HG03342 (cell line): ENCODE measurements at regions not wholly inside any gene's neighbourhood (a gene's known extent, or its start where the extent isn't known, plus 50 kb on each side); places are given as distances from the start of the nearest gene placed in this dataset.

ENCODE experiments used
- ATAC-seq: cut with Tn5 transposase; IDR thresholded peaks from one replicate; pipeline ENCODE4 v1.9.1; 2021; ENCODE audit warnings: mild to moderate bottlenecking, moderate library complexity; ENCODE audit not compliant: unreplicated experiment

GRCh38 chr4:147347217-147347616 is 133.7 kb upstream of the EDNRA start:
- ATAC-seq: no peak

GRCh38 chr4:147349193-147349592 is 131.7 kb upstream of the EDNRA start:
- no peak for ATAC-seq

- no peak for ATAC-seq
Observed at GRCh38 chr4:147351083-147351787, 129.7 kb upstream of the EDNRA start.

GRCh38 chr4:147354237-147354636 is 126.7 kb upstream of the EDNRA start:
- no peak for ATAC-seq

DNA sequence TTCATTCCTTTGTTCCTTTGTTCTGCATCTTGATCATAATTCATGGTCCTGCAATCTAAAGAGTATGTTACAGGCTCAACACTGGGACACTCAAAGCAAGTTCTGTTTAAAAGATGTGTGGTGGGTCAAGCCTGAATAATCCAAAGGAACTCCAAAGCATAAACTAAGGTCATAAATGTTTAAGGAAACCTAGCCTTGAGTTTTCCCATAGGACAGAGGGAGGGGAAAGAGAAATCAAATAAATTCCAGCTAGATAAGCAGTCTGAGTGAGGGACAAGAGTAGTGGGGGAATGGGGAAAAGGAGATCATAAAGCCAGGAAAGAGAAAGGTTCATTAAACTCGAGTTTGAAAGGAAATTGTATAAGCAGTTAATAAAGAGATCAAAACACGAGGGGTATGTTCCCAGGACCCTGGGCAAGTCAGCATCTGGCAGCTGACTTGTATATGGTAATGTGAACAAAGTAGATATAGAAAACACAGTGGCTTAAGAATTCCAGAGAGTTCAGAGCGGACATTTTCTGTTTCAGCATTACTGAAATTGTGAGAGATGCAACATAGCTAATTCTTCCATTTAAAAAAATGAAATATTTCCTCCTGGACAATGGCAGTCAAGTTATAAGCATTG is 125.8 kb upstream of the EDNRA start:
- ATAC-seq: no peak

GRCh38 chr4:147355847-147356246 is 125.0 kb upstream of the EDNRA start:
- no peak for ATAC-seq

DNA sequence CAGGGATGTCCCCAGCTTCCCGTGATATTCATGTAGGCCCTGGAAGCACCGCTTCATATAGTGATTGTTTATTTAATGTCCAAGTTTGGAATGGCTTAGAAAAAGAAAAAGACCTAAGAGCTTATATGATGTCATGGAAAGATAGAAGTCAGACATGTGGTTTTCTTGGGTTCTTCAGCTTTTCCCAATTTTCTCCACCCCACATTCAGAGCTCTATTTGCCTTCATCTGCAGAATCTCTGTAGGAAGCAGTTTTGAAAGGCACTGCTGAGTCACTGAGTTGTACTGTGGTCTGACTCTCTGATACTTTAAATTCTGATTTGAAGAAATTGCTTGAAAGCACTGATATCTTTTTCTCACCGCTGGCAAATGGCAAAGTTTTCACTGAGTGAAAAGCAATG is 120.6 kb upstream of the EDNRA start:
- no peak for ATAC-seq

DNA sequence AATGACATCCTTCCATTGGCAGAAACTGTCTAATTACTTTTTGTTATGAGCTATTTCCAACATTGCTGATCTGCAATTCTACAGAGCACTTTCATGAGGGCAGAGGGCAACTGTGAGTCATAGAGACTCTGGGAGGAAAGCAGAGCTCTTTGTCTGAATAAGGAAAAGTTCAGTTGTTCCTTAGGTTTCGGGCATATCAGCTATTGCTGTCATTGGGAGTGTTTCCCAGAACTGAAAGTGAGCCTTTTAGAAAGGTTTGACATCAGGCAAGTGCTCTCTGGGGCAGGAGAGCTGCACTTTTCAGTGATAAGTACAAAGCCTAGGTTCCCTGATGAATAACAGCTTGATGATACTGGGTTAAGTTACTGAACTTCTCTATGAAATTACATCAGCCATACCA is 119.2 kb upstream of the EDNRA start:
- no peak for ATAC-seq

- ATAC-seq: no peak
Observed at GRCh38 chr4:147362938-147363337, 118.0 kb upstream of the EDNRA start.

DNA sequence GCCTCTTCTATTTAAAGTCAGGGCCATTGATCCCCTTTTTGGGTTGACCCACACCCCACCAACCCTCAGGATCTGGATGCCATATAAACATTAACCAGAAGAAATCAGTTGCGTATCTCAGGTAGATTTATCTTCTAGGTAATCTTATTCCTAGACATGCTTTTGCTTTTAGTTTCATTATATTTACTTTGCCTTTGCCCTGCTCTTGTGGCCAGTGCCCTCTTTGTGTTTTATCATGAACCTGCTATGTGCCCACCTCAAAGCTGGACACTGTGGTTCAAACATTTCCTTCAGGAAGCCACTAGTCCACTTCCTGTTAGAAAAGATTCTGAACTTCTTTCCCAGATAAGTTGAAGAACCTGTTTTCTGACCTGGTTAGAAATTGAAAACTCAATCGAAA is 117.4 kb upstream of the EDNRA start:
- ATAC-seq: no peak

DNA sequence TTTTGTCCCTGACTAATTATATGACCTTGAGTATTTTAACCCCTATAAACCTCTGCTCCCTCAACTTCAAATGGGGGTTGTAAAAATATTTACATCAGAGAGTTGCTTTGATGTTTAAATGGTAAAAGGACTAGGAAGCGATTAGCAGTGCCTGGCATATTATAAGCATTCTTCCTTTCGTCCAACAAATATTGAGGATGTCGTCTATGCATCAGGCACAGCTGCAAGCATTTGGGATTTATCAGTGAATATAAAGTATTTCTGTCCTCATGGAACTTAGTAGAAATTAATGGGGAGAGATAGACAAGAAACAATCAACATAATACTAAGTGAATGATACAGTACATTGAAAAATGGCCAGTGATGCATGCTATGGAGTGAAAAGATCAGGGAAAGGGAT is 115.5 kb upstream of the EDNRA start:
- ATAC-seq: no peak

- ATAC-seq: no peak
Observed at GRCh38 chr4:147366164-147366563, 114.7 kb upstream of the EDNRA start.

- ATAC-seq: no peak
Observed at GRCh38 chr4:147367891-147368290, 113.0 kb upstream of the EDNRA start.

- no peak for ATAC-seq
Observed at GRCh38 chr4:147368948-147369347, 111.9 kb upstream of the EDNRA start.

GRCh38 chr4:147370473-147370872 is 110.4 kb upstream of the EDNRA start:
- ATAC-seq: no peak

- no peak for ATAC-seq
Observed at GRCh38 chr4:147370881-147371280, 110.0 kb upstream of the EDNRA start.

DNA sequence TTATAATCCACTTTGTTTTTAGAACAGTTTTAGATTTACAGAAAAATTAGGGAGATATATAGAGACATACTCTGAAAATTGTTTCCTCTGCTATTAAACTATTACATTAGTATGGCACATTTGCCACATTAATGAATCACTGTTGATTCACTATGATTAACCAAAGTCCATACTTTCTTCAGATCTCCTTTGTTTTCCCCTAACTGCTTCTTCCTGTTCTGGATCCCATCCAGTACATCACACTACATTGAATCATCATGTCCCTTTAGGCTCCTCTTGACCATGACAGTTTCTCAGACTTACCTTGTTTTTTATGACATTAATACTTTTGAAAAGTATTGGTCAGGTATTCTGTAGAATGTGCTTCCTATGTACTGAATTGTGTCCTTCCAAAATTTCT is 109.2 kb upstream of the EDNRA start:
- ATAC-seq: no peak

DNA sequence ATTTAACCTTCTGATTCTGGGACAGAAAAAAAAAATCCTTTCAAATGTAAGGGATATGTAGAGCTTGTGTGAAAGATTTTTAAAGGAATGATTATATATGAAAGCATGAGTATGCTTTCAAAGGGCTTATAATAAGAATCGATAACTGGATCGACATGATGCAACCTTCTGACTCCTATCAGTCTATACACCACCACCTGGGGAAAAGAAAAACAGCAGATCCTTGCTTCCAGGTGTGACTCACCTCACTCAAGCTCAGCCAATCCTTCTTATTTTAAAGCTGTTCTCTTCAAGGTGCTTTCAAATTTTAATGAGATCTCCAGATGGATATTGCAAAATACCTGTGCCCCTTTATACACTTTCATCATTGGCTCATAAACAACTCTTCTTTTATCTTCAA is 102.1 kb upstream of the EDNRA start:
- no peak for ATAC-seq

DNA sequence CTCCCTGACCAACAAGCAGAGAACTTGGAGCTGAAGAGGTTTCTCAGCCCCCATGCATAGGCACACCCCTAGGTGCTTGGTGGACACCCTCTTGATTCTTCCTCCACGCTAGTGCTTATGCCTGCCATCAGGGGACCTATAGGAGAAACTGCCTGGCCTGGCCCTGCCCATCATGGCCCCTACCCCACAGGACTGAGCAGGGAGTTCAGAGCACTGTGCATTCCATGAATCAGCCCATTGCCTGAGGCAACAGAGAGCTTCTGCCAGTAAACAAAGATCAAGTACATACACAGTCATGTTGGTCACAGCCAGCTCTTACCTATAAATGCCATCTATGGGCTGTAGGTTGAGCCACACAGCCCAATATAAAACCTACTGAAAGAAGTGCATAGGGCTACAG is 99.1 kb upstream of the EDNRA start:
- no peak for ATAC-seq

DNA sequence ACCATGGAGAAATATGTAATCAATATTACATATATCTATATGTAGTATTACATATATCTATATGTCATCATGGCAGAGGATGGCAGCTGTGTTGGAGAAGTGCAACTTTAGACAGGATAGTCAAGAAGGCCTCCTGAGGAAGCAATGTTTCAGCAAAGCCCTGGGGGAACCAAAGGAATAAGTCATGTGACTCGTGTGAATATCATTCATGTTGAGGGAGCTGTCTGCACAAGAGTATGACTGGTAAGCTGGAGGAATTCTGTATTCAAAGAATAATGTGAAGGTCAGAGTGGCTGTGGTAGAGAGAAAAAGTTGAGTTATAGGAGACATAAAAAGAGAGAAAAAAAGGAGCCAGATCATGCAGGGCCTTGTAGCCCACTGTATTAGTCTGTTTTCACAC is 92.9 kb upstream of the EDNRA start:
- ATAC-seq: no peak

DNA sequence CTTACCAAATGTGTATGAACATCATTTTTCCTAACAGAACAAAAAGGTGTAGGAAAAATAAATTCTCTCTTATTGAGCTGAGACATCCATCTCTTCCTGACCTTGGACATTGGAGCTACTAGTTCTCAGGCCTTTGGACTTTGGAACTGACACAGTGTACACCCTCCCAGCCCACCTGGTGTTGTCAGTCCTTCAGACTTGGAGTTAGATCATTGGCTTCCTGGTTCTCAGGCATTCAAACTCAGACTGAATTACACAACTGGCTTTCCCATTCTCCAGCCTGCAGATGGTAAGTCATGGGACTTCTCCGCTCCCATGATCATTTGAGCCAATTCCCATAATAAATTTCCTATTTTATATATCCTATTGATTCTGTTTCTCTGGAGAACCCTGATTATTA is 84.8 kb upstream of the EDNRA start:
- no peak for ATAC-seq

- ATAC-seq: no peak
Observed at GRCh38 chr4:147398556-147398955, 82.3 kb upstream of the EDNRA start.

DNA sequence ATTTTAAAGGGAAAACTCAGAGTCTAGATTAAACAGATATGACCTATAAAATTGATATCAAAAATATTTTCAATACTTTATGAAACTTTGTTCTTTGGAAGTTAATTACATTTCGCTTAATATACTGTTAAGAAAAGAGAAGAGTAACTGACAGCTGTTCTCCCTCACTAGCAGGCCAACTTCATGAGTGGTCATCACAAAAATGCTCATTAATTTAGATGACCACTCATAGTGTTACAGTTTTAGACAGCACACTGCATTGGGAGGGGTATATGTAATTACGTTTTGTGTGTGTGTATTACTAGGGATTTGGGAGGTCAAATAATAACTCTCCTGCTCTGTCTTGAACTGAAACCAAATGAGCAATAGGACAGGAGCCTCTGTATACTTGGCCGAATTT is 80.2 kb upstream of the EDNRA start:
- ATAC-seq: no peak
